ENCODE measurements at regions not wholly inside any gene's neighbourhood (a gene's known extent, or its start where the extent isn't known, plus 50 kb on each side); places are given as distances from the start of the nearest gene placed in this dataset.
"Not testable (repeated sequence)": the region's sequence is repeated elsewhere in the genome, so short reads cannot be mapped to it uniquely, and the experiment has no call there.

DNA sequence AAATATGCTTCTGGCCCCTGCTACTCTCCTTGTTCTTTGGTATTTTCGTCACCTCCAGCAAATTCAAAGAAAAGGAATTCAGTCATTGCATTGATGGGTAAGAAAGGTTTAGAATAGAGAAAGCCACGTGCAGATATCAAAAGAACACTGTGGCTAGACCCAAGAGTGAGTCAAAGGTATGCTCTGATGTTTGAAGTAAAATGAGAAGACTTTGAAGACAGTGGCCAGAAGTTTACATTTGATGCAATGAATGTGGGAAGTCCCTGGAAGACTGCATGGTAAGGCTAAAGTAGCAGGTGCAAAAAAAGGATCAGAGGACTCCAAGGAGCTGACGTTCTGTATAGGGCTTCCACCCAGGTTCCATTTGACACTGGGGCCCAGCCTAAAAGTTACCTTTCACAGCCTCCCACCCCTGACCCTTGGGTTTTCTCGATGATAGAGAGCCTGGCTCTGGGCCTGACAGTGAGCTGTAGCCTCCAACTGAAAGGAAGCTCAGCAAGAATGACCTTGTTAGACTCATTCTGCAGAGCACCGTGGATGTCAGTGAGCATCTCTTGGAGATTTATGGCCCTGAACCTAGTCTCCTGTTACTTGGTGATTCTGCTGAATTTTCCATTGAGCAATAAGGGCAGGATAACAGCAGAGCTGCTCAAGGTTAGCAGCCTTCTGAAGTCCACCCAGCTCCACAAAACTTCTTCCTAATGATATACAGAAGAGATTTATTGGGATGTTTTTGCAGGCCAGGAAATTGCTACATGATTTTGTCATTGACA, 223.7 kb upstream of the RBBP8 start:
- DNase-seq (ENCODE audit: low spot score), result no peak
- TF ChIP-seq CTCF (IDR thresholded peaks at IDR 0.05; ENCODE audit: extremely low read depth, missing control alignments), result no peak

DNA sequence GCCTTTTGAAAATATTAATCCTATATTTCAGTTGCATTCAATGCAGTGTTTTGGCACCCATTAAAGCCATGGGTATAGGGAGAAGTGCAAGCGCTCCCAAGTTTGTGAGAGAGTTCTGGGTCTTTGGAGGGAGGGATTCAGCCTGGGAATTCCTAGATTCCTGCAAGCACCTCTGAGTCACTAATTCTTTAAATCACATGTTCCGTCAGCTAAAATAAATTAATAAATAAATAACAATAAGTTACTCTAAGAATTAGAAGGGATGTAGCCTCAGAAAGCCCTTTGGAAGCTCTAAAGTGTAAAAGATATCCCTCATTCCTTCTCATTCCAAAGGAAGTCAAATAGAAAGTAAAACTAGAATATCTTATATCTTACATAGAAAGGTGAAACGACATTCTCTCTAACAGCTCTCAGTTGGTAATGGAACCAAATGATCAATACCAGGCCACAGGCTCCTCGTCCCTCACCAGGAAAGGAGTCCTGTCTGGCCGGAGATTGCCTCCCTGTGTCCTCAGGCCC, 222.4 kb upstream of the RBBP8 start:
- no peak for TF ChIP-seq CTCF (IDR thresholded peaks at IDR 0.05; ENCODE audit: extremely low read depth, missing control alignments)
- no peak for DNase-seq (ENCODE audit: low spot score)

GRCh38 chr18:22711192-22711685, 221.9 kb upstream of the RBBP8 start:
- no peak for DNase-seq (ENCODE audit: low spot score)
- TF ChIP-seq CTCF (IDR thresholded peaks at IDR 0.05; ENCODE audit: extremely low read depth, missing control alignments), result no peak

- no peak for TF ChIP-seq CTCF (IDR thresholded peaks at IDR 0.05; ENCODE audit: extremely low read depth, missing control alignments)
- DNase-seq (ENCODE audit: low spot score), result no peak
Observed at GRCh38 chr18:22713511-22713910, 219.6 kb upstream of the RBBP8 start.

- not testable (repeated sequence) for DNase-seq (ENCODE audit: low spot score)
Observed at GRCh38 chr18:22717536-22717935, 215.6 kb upstream of the RBBP8 start.

GRCh38 chr18:22723221-22723620, 209.9 kb upstream of the RBBP8 start:
- no peak for DNase-seq (ENCODE audit: low spot score)
- TF ChIP-seq CTCF (IDR thresholded peaks at IDR 0.05; ENCODE audit: extremely low read depth, missing control alignments), result no peak

DNA sequence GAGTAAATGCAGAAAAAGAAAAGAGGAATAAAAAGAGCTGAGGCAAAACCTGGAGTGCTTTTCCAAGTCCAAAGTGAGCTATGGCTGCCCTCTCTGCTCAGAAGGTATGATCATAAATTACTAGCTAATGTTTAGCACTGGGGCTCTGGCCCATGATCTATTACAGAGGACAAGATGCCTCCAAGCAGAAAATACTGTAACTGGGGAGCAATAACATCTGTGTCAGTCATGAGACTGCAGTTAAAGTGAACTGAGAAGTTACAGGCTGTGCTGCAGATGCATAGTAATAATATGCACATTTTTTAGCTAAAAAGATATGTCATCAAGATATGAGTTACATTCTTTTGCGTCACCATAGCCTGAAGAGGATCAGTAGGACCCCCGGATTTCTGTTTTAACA, 209.4 kb upstream of the RBBP8 start:
- DNase-seq (ENCODE audit: low spot score), result no peak
- TF ChIP-seq CTCF (IDR thresholded peaks at IDR 0.05; ENCODE audit: extremely low read depth, missing control alignments), result no peak

- TF ChIP-seq CTCF (IDR thresholded peaks at IDR 0.05; ENCODE audit: extremely low read depth, missing control alignments), result no peak
- no peak for DNase-seq (ENCODE audit: low spot score)
Observed at GRCh38 chr18:22726469-22726868, 206.7 kb upstream of the RBBP8 start.

Measured in GM20000 (cell line).